GM18873 (cell line): ENCODE measurements at regions not wholly inside any gene's neighbourhood (a gene's known extent, or its start where the extent isn't known, plus 50 kb on each side); places are given as distances from the start of the nearest gene placed in this dataset.
"Not testable (repeated sequence)": the region's sequence is repeated elsewhere in the genome, so short reads cannot be mapped to it uniquely, and the experiment has no call there.

Source experiments
- ATAC-seq: cut with Tn5 transposase; IDR thresholded peaks from one replicate; pipeline ENCODE4 v1.9.1; 2021; ENCODE audit warnings: mild to moderate bottlenecking, moderate library complexity, moderate number of reproducible peaks; ENCODE audit not compliant: unreplicated experiment, low FRiP score

- not testable (repeated sequence) for ATAC-seq
Observed at GRCh38 chr15:81875717-81876116, 170.1 kb downstream of the MEX3B start.

- ATAC-seq, result not testable (repeated sequence)
Observed at GRCh38 chr15:81870746-81871106, 175.1 kb downstream of the MEX3B start.

GRCh38 chr15:81870062-81870745 is 175.6 kb downstream of the MEX3B start:
- not testable (repeated sequence) for ATAC-seq

- ATAC-seq, result no peak
Observed at GRCh38 chr15:81869161-81869954, 176.5 kb downstream of the MEX3B start.

DNA sequence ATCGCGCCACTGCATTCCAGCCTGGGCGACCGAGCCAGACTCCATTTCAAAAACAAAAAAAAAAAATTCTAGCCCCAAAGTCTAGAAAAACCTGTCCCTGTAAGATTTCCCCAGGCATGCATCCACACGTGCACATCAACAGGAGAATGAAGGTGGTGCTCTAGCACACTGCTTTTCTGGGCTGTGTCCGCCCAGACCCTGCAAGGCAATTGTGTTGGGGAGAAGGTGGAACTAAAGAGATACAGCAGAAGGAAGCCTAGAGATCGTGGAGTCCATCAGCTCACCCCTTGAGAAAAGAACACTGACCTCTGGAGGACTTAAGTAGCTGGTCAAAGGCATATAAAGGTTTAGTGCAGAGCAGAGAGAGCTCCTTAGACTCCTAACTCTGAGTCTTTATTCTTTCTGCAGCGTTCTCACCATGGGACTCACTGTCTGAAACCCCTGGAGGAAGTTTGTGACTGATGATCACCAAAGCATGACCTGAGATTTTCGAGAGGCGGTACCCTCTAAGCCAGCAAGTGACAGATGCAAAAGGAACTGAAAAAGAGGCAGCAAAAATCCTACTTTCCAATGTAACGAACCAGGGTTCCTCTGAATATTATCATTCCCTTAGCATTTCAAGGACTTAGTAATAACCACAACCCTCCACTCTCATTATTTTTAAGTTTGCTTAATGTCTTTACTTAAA is 179.8 kb downstream of the MEX3B start:
- ATAC-seq, result peak; percentile 78

DNA sequence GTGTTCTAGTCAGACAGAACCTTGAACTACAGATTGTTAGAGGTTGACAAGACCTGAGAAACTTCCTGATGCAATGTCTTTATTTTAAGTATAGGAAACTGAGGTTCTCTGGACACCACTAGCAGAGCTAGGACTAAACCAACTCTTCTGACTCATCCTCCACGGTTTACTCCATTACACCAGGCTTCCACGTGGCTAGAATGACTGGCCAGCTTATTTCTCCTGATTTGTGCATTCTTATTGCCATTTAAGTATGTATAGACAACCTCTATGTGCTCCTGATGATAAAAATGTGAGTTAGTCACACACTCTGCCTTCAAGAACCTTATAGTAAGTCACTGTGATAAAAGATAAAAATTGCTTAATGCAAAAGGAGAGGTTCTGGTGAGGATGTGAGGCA is 182.7 kb downstream of the MEX3B start:
- ATAC-seq, result no peak

- no peak for ATAC-seq
Observed at GRCh38 chr15:81859737-81860516, 185.9 kb downstream of the MEX3B start.

DNA sequence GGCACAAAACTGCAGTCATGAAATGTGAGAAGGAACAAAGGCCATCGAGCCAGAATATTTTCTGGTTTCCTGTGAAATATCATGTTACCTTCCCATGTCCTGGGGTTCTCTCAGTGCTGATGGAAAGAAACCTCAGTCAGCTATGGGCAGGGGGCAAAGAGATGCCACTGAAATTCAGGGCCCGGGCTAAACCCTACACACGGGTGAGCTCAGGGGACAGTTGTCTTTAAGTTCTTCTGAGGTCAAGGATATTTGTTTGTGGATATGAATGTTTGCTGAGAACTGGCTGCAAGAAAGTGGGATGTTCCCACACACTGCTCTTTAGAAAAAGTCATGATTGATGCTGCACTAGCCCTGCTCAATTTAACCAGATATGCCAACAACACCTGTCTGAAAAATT is 187.2 kb downstream of the MEX3B start:
- ATAC-seq, result no peak

- no peak for ATAC-seq
Observed at GRCh38 chr15:81858136-81858535, 187.7 kb downstream of the MEX3B start.

DNA sequence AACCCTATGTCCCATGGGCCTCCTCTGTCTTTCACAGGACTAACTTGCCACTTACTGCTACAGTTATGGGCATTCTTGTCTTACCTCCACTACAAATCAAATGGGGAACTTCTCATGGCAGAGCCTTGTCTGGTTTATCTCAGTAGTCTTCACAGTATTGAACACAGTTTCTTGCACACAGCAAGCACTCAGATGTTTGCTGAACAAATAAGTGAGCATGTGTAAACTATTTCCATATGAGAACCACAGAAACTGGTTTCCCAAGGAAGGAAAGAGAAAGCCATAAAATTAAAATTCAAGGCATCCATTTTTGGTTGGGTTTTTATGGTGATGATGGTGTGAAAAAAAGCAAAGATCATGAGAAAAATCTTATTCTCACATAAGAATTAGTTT is 189.2 kb downstream of the MEX3B start:
- no peak for ATAC-seq

DNA sequence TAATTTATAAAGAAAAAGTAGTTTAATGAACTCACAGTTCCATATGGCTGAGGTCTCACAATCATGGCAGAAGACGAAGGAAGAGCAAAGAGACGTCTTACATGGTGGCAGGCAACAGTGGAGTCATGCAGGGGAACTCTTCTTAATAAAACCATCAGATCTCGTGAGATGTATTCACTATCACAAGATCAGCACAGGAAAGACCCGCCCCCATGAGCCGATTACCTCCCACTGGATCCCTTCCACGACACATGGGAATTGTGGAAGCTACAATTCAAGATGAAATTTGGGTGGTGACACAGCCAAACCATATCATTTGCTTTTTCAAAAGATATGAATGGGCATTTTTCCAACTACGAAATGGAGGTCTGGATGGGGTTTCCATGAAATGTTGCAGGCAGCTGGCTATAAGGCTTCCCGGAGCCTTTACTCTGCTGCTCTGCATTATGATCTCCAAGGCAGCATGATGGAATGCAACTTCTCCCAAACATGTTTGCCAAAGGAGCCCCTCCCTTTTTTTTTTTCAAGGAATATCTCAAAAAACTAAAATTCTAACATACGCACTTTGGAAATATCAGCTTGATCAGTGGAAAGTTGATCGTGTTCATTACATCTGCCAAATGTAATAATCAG is 189.7 kb downstream of the MEX3B start:
- no peak for ATAC-seq

DNA sequence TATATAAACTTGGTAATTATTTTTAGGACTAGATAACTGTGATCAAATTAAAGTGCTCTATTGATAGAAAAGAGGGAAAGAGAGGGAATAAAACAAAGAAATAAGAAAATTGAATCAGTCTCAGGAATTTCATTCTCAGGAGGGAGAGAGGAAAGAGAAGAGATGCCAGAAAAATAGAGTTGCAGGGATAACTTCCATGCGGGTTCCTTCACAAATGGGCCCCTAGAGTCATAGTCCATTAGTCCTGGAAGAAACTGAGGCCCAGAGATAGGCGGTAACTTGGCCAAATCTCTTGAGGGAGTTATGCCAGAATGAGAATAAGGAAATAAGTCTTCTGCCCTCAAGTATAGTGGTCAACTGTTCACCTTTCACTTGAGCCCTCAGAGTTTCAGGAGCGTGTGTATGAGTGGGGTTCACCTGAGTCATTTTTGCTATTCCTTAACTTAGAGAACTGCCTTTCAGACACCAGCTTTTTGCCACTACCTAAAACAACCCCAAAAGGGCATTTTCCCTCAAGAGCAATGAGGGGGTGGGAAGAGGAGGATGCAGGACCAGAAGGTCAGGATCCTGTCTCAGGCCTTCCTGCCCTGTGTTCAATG is 192.6 kb downstream of the MEX3B start:
- no peak for ATAC-seq

DNA sequence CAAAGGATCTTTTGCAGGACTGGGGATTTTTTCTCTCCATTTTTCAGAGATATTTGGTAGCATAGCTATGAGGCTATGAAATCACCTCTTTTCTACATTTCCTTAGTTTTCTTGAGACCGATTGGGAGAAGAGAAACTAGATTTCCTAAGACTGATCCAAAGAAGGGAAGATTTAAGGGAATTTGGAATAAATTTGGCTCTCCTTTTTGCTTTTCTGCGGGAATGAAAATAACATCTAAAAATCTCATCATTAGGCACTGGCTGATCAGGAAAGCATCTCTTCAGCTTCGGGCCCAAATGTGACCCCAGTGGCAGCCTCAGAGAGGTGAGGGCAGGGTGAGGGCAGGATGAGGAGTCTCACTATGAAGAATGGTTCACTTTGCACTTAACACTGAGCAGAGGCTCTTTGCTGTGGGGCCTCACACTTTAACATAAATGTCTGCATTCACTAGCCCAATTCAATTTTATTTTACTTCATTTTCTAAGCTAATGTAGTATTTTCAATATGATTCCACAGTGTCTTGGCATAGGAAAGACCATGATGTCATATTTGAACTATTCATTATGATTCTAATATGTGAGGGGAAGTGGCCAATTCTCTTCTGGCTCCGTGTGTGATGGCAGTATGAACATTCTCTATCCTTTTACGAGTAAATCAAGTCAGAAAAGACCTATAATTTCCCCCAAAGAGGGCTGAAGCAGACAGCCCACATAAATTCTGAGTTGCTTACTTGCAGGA is 193.2 kb downstream of the MEX3B start:
- no peak for ATAC-seq

DNA sequence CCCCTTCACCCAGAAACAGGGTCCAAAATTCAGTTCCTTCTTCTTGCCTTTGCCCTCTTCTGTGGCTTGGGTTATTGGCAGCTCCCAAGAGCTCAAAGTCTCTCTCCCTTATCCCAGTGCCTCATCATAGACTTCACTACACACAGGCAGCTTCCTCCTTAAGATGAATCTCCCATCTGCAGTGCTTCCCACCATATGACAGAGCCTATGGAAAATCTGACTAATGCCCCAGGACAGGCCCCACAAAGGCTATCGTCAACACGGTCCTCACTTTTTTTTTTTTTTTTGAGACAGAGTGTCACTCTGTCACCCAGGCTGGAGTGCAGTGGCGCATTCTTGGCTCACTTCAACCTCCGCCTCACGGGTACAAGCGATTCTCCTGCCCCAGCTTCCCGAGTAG is 194.1 kb downstream of the MEX3B start:
- no peak for ATAC-seq

- no peak for ATAC-seq
Observed at GRCh38 chr15:81851325-81851724, 194.5 kb downstream of the MEX3B start.

GRCh38 chr15:81849289-81849688 is 196.5 kb downstream of the MEX3B start:
- ATAC-seq, result no peak

DNA sequence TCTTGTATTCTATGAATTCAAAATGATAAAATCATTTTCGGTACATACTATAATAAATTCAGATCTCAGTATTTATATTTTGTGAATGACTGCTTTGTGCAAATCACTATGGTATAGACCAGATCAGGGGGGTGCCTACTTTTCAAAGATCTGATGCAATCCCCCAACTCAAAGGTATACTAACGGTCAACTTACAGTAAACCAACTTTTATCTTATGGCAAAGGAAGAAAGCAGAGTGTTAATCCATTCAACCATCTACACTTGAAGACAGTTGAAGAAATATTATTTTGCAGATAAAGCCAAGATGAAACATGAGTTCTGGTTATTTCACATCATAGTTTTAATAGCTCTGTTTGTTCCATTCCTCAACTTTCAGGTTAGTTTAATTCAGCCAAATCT is 197.1 kb downstream of the MEX3B start:
- ATAC-seq, result no peak

- no peak for ATAC-seq
Observed at GRCh38 chr15:81843757-81844407, 201.9 kb downstream of the MEX3B start.

DNA sequence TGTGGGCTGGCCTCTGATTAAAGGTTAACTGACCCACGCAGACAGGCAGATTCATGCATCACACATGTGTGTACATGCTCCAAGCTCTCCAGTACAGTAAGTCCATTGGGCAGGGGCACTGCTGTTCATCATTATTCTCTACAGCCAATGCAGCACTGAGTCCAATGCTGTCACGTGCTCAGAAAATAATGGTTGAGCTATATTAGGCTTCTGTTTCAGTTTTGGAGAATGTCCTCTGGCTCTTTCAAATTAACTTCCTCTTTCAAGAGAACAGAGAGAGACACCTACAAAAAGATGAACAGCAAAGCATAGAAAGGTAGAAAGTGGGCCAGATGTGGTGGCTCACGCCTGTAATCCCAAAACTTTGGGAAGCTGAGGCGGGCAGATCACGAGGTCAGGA is 202.6 kb downstream of the MEX3B start:
- no peak for ATAC-seq
